ENCODE measurements at regions not wholly inside any gene's neighbourhood (a gene's known extent, or its start where the extent isn't known, plus 50 kb on each side); places are given as distances from the start of the nearest gene placed in this dataset.
"Not testable (repeated sequence)": the region's sequence is repeated elsewhere in the genome, so short reads cannot be mapped to it uniquely, and the experiment has no call there.

GRCh38 chr2:236348976-236349375, 84.8 kb upstream of the ASB18 start:
- no peak for DNase-seq

- DNase-seq: no peak
Measured at GRCh38 chr2:236350426-236350825, 86.2 kb upstream of the ASB18 start.

GRCh38 chr2:236351966-236352525, 87.8 kb upstream of the ASB18 start:
- DNase-seq: no peak

GRCh38 chr2:236352761-236353593, 88.8 kb upstream of the ASB18 start:
- no peak for DNase-seq

GRCh38 chr2:236353594-236353942, 89.4 kb upstream of the ASB18 start:
- no peak for DNase-seq

- DNase-seq: no peak
Measured at GRCh38 chr2:236354056-236354940, 90.1 kb upstream of the ASB18 start.

GRCh38 chr2:236354973-236355595, 90.9 kb upstream of the ASB18 start:
- no peak for DNase-seq

GRCh38 chr2:236355911-236356310, 91.7 kb upstream of the ASB18 start:
- no peak for DNase-seq

- not testable (repeated sequence) for DNase-seq
Measured at GRCh38 chr2:236356321-236356720, 92.1 kb upstream of the ASB18 start.

GRCh38 chr2:236358482-236358881, 94.3 kb upstream of the ASB18 start:
- not testable (repeated sequence) for DNase-seq

GRCh38 chr2:236359426-236360045, 95.3 kb upstream of the ASB18 start:
- DNase-seq: no peak

- DNase-seq: no peak
Measured at GRCh38 chr2:236360496-236360895, 96.3 kb upstream of the ASB18 start.

- DNase-seq: no peak
Measured at GRCh38 chr2:236363711-236364277, 99.6 kb upstream of the ASB18 start.

- DNase-seq: no peak
Measured at GRCh38 chr2:236365258-236366048, 101.2 kb upstream of the ASB18 start.

GRCh38 chr2:236366049-236366387, 101.8 kb upstream of the ASB18 start:
- DNase-seq: no peak

GRCh38 chr2:236366397-236366796, 102.2 kb upstream of the ASB18 start:
- DNase-seq: no peak

GRCh38 chr2:236367506-236368289, 103.5 kb upstream of the ASB18 start:
- DNase-seq: no peak

- no peak for DNase-seq
Measured at GRCh38 chr2:236369661-236370062, 105.5 kb upstream of the ASB18 start.

- DNase-seq: no peak
Measured at GRCh38 chr2:236370847-236371409, 106.7 kb upstream of the ASB18 start.

- DNase-seq: no peak
Measured at GRCh38 chr2:236375973-236376476, 111.8 kb upstream of the ASB18 start.

All from effector CD4-positive, alpha-beta T cell (primary cell).